H1 (cell line): ENCODE measurements at regions not wholly inside any gene's neighbourhood (a gene's known extent, or its start where the extent isn't known, plus 50 kb on each side); places are given as distances from the start of the nearest gene placed in this dataset.

Source experiments
- CHD1 ChIP-seq: IDR thresholded peaks from 2 replicates; pipeline ENCODE4 v1.6.1; 2012; ENCODE audit warnings: low read depth, low read length, improper control_type of control experiment
- JUND ChIP-seq: IDR thresholded peaks from 2 replicates; pipeline ENCODE4 v1.6.1; 2011; ENCODE audit warnings: mild to moderate bottlenecking, improper control_type of control experiment, low read length
- TF ChIP-seq, protein P1 (sequence below), 3 experiments: IDR thresholded peaks; 1 replicate in 2 of 3; 2 replicates in 1 of 3; pipeline versions ENCODE4 v1.5.1 to v1.6.1; 2011; ENCODE audit warnings: low read length in 3 of 3, mild to moderate bottlenecking in 3 of 3, inconsistent platforms in 2 of 3, low read depth in 1 of 3, moderate library complexity in 1 of 3; ENCODE audit not compliant: insufficient read depth in 1 of 3; ENCODE audit errors: control extremely low read depth in 1 of 3

DNA sequence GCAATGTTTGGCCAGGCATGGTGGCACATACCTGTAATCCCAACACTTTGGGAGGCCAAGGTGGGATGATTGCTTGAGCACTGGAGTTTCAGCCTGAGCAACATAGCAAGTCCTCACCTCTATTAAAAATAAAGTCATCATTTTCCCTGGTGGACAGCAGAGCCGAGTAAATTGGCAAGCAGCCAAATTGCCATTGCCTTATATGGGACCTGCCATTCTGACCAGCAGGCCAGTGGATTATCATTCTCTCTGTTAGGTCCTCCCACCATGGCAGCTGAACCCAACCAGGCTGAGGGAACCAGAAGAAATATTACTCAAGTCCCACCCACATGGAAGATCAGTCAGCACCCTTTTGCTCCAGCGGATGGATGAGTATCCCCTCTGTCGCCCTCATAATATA, 1829.9 kb downstream of the EFNA5 start:
- TF ChIP-seq JUND (no peak), CHD1 (no peak)
- TF ChIP-seq, protein P1, sequence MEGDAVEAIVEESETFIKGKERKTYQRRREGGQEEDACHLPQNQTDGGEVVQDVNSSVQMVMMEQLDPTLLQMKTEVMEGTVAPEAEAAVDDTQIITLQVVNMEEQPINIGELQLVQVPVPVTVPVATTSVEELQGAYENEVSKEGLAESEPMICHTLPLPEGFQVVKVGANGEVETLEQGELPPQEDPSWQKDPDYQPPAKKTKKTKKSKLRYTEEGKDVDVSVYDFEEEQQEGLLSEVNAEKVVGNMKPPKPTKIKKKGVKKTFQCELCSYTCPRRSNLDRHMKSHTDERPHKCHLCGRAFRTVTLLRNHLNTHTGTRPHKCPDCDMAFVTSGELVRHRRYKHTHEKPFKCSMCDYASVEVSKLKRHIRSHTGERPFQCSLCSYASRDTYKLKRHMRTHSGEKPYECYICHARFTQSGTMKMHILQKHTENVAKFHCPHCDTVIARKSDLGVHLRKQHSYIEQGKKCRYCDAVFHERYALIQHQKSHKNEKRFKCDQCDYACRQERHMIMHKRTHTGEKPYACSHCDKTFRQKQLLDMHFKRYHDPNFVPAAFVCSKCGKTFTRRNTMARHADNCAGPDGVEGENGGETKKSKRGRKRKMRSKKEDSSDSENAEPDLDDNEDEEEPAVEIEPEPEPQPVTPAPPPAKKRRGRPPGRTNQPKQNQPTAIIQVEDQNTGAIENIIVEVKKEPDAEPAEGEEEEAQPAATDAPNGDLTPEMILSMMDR (IDR thresholded peaks at IDR 0.05; ENCODE audit: control extremely low read depth in 1 of 3, insufficient read depth in 1 of 3, low read depth in 1 of 3, low read length in 3 of 3): no peak
